Naive thymus-derived CD4-positive, alpha-beta T cell (primary cell): ENCODE measurements at regions not wholly inside any gene's neighbourhood (a gene's known extent, or its start where the extent isn't known, plus 50 kb on each side); places are given as distances from the start of the nearest gene placed in this dataset.
A peak's percentile ranks its signal among the peaks of the same experiment; 100 is the strongest.

Experiments used
- ATAC-seq: fragments of 150-1000 bp; cut with Tn5 transposase; 2 replicates; pipeline ENCODE4 v1.10.0; 2021; ENCODE audit warnings: mild to moderate bottlenecking, moderate library complexity
- CTCF ChIA-PET: fragments of 350-600 bp; sonication (Branson Sonifier 250); formaldehyde crosslinking; loops from one replicate; lab custom pipeline; 2021; ENCODE audit warnings: antibody characterized with exemption; lab: Charles Lee
- POLR2A ChIA-PET: fragments of 350-600 bp; sonication (Branson Sonifier 250); formaldehyde crosslinking; loops from one replicate; lab custom pipeline; 2021; ENCODE audit warnings: antibody characterized with exemption, inconsistent platforms; lab: Charles Lee
- DNase-seq, 9 donors: peaks; one replicate each; pipeline versions ENCODE4 v3.0.0 to v3.0.0-alpha.2; 2020 to 2022; ENCODE audit warnings: mixed read lengths in 1 of 9
- H3K27ac ChIP-seq: one replicate; pipeline ENCODE4 v1.7.0; 2013; ENCODE audit warnings: mild to moderate bottlenecking, low read depth, low read length, moderate library complexity
- H3K27me3 ChIP-seq, 2 donors: one replicate each; pipeline ENCODE4 v1.7.0; 2013; ENCODE audit warnings: low read length in 2 of 2, mild to moderate bottlenecking in 2 of 2, moderate library complexity in 2 of 2; ENCODE audit not compliant: control insufficient read depth in 2 of 2, insufficient read depth in 2 of 2
- H3K36me3 ChIP-seq, 3 experiments: 1 replicate in 2 of 3; 2 replicates in 1 of 3; pipeline ENCODE4 v1.7.0; 2013; ENCODE audit warnings: low read length in 3 of 3, mild to moderate bottlenecking in 3 of 3, moderate library complexity in 1 of 3; ENCODE audit not compliant: insufficient read depth in 3 of 3, control insufficient read depth in 2 of 3
- H3K4me1 ChIP-seq, 2 donors: one replicate each; pipeline ENCODE4 v1.7.0; 2013; ENCODE audit warnings: low read length in 2 of 2, mild to moderate bottlenecking in 2 of 2, moderate library complexity in 1 of 2; ENCODE audit not compliant: control insufficient read depth in 2 of 2, insufficient read depth in 2 of 2
- H3K4me3 ChIP-seq: 2 replicates; pipeline ENCODE4 v1.7.0; 2013; ENCODE audit warnings: mild to moderate bottlenecking, low read length
- H3K9me3 ChIP-seq, 3 experiments: 1 replicate in 2 of 3; 2 replicates in 1 of 3; pipeline ENCODE4 v1.7.0; 2013; ENCODE audit warnings: low read length in 3 of 3; ENCODE audit not compliant: control insufficient read depth in 2 of 3
- H3K27ac Mint-ChIP-seq, 9 donors: one replicate each; pipeline ENCODE4 v1.8.0; 2020 to 2022; ENCODE audit warnings: mixed read lengths in 9 of 9, mild to moderate bottlenecking in 8 of 9, moderate library complexity in 5 of 9, inconsistent platforms in 2 of 9
- H3K27me3 Mint-ChIP-seq, 5 donors: one replicate each; pipeline ENCODE4 v1.8.0; 2021 to 2022; ENCODE audit warnings: mixed read lengths in 5 of 5, mild to moderate bottlenecking in 1 of 5
- H3K36me3 Mint-ChIP-seq, 5 donors: one replicate each; pipeline ENCODE4 v1.8.0; 2020 to 2022; ENCODE audit warnings: mixed read lengths in 5 of 5, mild to moderate bottlenecking in 3 of 5, inconsistent platforms in 1 of 5
- H3K4me1 Mint-ChIP-seq, 7 donors: one replicate each; pipeline ENCODE4 v1.8.0; 2020 to 2022; ENCODE audit warnings: mixed read lengths in 7 of 7, mild to moderate bottlenecking in 3 of 7, inconsistent platforms in 1 of 7
- H3K4me3 Mint-ChIP-seq, 10 donors: one replicate each; pipeline ENCODE4 v1.8.0; 2020 to 2022; ENCODE audit warnings: mild to moderate bottlenecking in 10 of 10, mixed read lengths in 10 of 10, moderate library complexity in 6 of 10, inconsistent platforms in 2 of 10
- H3K9me3 Mint-ChIP-seq, 11 donors: one replicate each; pipeline ENCODE4 v1.8.0; 2020 to 2022; ENCODE audit warnings: mixed read lengths in 11 of 11, mild to moderate bottlenecking in 4 of 11, inconsistent platforms in 1 of 11, moderate library complexity in 1 of 11
- intact Hi-C, 2 donors: fragments of 100-400 bp; cut with micrococcal nuclease; formaldehyde crosslinking; loops; one replicate each; pipeline ENCODE4 v1.15.1; 2023

DNA sequence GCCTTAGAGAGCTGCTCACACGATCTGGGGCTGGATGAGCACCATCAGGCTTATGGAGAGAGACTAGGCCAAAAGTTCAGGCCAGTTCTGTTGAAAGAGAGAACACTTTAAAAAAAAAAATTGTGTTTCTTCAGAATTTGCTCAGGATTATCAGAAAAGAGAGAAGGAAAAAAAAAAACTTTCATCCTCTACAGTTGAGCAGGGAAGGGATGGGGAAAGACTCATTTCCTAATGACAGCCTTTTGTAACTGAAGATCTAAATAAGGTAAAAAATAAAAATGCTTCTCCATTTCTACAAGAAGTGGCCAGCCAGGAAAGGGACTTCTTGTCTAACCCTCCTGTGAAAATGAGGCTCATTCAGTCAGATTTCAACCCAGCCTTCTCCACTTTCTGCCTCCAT, 134.8 kb downstream of the LY86 start:
- H3K27ac ChIP-seq = no peak overlapping the region
- Mint-ChIP-seq H3K9me3 (no peaks in the 10 kb centered on the region), H3K4me1 (peaks cover 6 to 34% (median 12%) of the 10 kb centered on the region in 7 donors), H3K4me3 (no peak overlapping the region), H3K36me3 (peaks cover 0 to under 1% (median 0%) of the 10 kb centered on the region in 5 donors), H3K27ac (peak overlapping the region in 3 of 9 donors; percentile 42 to 60 (median 52)), H3K27me3 (peaks cover 0 to 42% (median 0%) of the 10 kb centered on the region in 5 donors)
- peaks cover 0 to 5% of the 10 kb centered on the region in 2 donors for H3K4me1 ChIP-seq
- no peak for ATAC-seq
- H3K27me3 ChIP-seq = no peaks in the 10 kb centered on the region
- ChIA-PET CTCF (interaction anchor here (0.9 to 2.7 kb wide), 8 partner anchors 11 to 892 kb away, joined by 3 to 26 read pairs (median 8); no protein-coding TSS in a partner anchor), POLR2A (interaction anchor here (0.6 to 0.8 kb wide), 2 partner anchors 515 to 880 kb away, joined by 3 read pairs; no protein-coding TSS in a partner anchor)
- no peaks in the 10 kb centered on the region for H3K36me3 ChIP-seq
- H3K9me3 ChIP-seq = no peaks in the 10 kb centered on the region
- H3K4me3 ChIP-seq = no peak overlapping the region
- DNase-seq = no peak
- intact Hi-C loops = loop anchor here (5.0 kb wide), 2 partner anchors 46 to 1499 kb away; no protein-coding TSS in a partner anchor

DNA sequence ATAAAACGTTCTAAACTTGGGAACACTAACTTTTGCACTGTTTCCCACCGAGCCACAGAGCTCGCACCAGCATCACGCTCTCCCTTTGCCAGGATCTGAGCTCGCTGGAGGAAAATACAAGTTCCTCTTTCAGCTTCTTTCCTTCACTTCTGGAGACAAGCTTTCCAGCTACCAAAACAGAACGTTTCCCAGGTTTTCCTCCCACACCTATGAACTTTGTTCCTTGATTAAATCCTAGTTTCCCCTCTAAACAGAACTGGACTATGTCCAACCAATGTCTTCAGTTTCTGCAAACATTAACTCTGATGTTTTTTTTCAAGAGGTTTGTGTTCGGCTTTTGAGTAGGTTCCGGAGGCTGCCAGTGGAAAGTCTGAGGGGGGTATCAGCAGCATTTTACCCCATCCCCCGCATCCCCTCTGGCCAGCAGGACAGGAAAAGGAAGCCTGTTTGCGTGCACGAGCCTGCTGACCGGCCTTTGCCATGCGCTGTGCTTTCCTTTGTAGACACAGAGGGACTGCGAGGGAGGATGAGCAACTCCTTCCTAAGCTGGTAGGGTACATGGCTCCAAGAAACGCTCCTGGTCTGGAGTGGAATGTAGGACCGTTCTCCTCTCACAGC, 135.5 kb downstream of the LY86 start:
- peaks cover 0 to 5% of the 10 kb centered on the region in 2 donors for H3K4me1 ChIP-seq
- CTCF ChIA-PET = interaction anchor here (0.6 to 2.7 kb wide), 15 partner anchors 12 to 1665 kb away, joined by 3 to 26 read pairs (median 5); no protein-coding TSS in a partner anchor
- H3K27ac ChIP-seq = no peak overlapping the region
- Mint-ChIP-seq H3K9me3 (no peaks in the 10 kb centered on the region), H3K36me3 (peaks cover 0 to 2% (median 0%) of the 10 kb centered on the region in 5 donors), H3K4me3 (peak overlapping the region in 7 of 10 donors; percentile 77 to 89 (median 83)), H3K4me1 (peaks cover 6 to 30% (median 12%) of the 10 kb centered on the region in 7 donors), H3K27me3 (peaks cover 0 to 40% (median 0%) of the 10 kb centered on the region in 5 donors), H3K27ac (peak overlapping the region in 8 of 9 donors; percentile 47 to 84 (median 68))
- POLR2A ChIA-PET = interaction anchor here (0.6 to 0.9 kb wide), 5 partner anchors 110 to 879 kb away, joined by 3 read pairs; no protein-coding TSS in a partner anchor
- intact Hi-C loops = loop anchor here (1.0 to 5.0 kb wide), 11 partner anchors 27 to 1498 kb away; partner anchors contain the start of genes CAGE1 (in 1 of the 2), RIOK1 (in 1 of the 2) and RREB1 (in 1 of the 2)
- peak; percentile 31 for ATAC-seq
- H3K27me3 ChIP-seq = no peaks in the 10 kb centered on the region
- no peaks in the 10 kb centered on the region for H3K9me3 ChIP-seq
- H3K36me3 ChIP-seq = no peaks in the 10 kb centered on the region
- no peak overlapping the region for H3K4me3 ChIP-seq
- DNase-seq = no peak

DNA sequence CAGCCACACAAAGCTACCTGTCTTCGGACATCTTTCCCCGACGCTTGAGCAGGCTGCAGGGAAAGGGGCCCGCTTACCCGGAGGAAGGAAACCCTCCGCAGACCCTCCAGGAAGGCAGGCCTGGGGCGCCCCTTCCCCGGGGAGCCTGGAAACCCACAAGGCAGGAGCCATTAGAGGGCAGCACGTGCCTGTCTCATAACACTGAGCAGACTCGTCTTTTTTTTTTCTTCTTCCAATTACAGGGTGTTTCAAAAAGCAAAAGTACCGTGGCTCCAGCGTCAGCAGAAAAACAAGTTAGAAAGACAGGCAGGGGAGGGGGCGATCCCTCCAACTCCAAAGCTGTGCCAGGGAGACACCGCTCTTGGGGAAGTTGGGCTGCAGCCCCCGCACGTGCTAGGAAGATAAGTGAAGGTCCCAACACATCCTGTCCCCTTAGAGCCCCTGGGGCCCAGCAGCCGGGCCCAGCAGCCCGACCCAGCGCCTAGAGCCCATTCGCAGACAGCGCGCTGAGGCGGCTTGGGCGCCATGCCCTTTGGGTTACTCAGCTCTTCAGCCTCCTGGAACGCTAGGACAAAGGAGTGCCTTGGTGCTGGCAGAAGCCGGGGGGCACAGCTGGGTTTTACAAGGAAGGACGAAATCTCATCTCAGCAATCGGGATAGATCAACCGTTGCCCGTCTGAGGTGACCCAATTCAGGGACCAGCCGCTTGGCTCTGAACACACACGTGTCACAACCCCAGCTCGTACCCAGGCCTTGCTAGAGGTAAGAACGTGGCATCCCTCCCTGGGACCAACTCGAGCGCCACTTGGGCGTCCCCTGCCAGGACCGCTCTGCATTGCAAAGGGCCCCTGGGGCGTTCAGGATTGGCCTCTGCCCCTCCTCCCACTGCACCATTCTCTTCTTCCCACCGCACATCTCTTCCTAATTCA, 136.3 kb downstream of the LY86 start:
- Mint-ChIP-seq H3K4me1 (peaks cover 6 to 28% (median 12%) of the 10 kb centered on the region in 7 donors), H3K27me3 (peaks cover 0 to 43% (median 0%) of the 10 kb centered on the region in 5 donors), H3K27ac (peak overlapping the region; percentile 47 to 84 (median 74)), H3K9me3 (no peaks in the 10 kb centered on the region), H3K4me3 (peak overlapping the region; percentile 67 to 89 (median 81)), H3K36me3 (peaks cover 0 to 2% (median 0%) of the 10 kb centered on the region in 5 donors)
- H3K27me3 ChIP-seq = no peaks in the 10 kb centered on the region
- intact Hi-C loops = loop anchor here (1.0 to 5.0 kb wide), 11 partner anchors 26 to 1497 kb away; partner anchors contain the start of genes CAGE1 (in 1 of the 2), RIOK1 (in 1 of the 2) and RREB1 (in 1 of the 2)
- peak; percentile 82 for ATAC-seq
- CTCF ChIA-PET = interaction anchor here (0.6 to 2.7 kb wide), 18 partner anchors 13 to 1666 kb away, joined by 3 to 26 read pairs (median 4); no protein-coding TSS in a partner anchor
- peaks cover 0 to 5% of the 10 kb centered on the region in 2 donors for H3K4me1 ChIP-seq
- H3K36me3 ChIP-seq = no peaks in the 10 kb centered on the region
- H3K9me3 ChIP-seq = no peaks in the 10 kb centered on the region
- peak overlapping the region; percentile 44 for H3K4me3 ChIP-seq
- H3K27ac ChIP-seq = no peak overlapping the region
- POLR2A ChIA-PET = interaction anchor here (0.6 to 0.9 kb wide), 2 partner anchors 111 to 247 kb away, joined by 3 read pairs; no protein-coding TSS in a partner anchor
- DNase-seq = peak; percentile 33 to 74 (median 62)

DNA sequence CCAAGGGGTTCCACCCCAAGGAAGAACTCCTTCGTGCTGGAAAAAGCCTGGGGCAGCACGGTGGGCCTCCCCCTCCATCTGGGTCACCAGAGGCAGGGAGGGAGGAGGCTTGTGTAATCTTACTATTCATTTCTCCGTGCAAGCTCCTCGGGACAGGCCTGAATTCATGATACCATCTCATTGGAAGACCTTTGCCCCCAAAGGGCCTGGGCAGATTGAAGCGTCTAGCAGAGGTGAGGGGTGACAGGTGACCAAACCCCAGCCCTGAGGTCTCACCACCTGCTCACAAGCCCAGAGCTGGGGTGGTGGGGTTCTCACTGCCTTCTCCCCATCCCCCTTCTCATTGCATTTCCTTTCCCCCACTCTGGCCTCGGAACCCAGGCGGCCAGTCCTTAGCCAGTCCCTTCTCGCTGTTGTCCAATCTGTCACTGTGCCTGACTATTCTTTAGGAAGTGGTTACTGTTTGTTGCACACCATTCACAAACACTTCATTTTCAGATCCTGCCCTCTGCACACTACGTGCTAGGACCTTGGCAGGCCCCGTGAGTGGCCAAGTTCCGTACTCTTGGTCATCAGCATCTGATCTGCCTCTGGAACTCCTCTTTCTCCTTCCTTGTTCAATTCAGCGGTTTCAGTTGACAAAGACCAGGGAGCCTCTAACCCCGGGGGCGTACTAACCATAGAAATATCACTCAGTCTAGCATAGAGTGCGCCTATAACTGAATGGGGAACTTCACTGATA, 137.1 kb downstream of the LY86 start:
- no peaks in the 10 kb centered on the region for H3K36me3 ChIP-seq
- peaks cover 0 to 40% (median 0%) of the 10 kb centered on the region in 5 donors for H3K27me3 Mint-ChIP-seq
- peak overlapping the region in 9 of 10 donors; percentile 0 to 89 (median 69) for H3K4me3 Mint-ChIP-seq
- no peaks in the 10 kb centered on the region for H3K9me3 ChIP-seq
- ATAC-seq = peak; percentile 58
- peak overlapping the region in 6 of 9 donors; percentile 35 to 83 (median 49) for H3K27ac Mint-ChIP-seq
- ChIA-PET POLR2A (interaction anchor here (0.9 kb wide), 1 partner anchor 519 kb away, joined by 3 read pairs; no protein-coding TSS in a partner anchor), CTCF (interaction anchor here (0.8 to 2.7 kb wide), 8 partner anchors 17 to 521 kb away, joined by 3 to 26 read pairs (median 4); no protein-coding TSS in a partner anchor)
- no peak overlapping the region for H3K27ac ChIP-seq
- peaks cover 0 to 2% (median 0%) of the 10 kb centered on the region in 5 donors for H3K36me3 Mint-ChIP-seq
- no peak for DNase-seq
- intact Hi-C loops = loop anchor here in 1 of 2 donors (2.0 kb wide), 3 partner anchors 25 to 381 kb away; partner anchors contain the start of gene RREB1
- no peaks in the 10 kb centered on the region for H3K27me3 ChIP-seq
- no peak overlapping the region for H3K4me3 ChIP-seq
- peaks cover 0 to 5% of the 10 kb centered on the region in 2 donors for H3K4me1 ChIP-seq
- no peaks in the 10 kb centered on the region for H3K9me3 Mint-ChIP-seq
- peaks cover 6 to 28% (median 12%) of the 10 kb centered on the region in 7 donors for H3K4me1 Mint-ChIP-seq

DNA sequence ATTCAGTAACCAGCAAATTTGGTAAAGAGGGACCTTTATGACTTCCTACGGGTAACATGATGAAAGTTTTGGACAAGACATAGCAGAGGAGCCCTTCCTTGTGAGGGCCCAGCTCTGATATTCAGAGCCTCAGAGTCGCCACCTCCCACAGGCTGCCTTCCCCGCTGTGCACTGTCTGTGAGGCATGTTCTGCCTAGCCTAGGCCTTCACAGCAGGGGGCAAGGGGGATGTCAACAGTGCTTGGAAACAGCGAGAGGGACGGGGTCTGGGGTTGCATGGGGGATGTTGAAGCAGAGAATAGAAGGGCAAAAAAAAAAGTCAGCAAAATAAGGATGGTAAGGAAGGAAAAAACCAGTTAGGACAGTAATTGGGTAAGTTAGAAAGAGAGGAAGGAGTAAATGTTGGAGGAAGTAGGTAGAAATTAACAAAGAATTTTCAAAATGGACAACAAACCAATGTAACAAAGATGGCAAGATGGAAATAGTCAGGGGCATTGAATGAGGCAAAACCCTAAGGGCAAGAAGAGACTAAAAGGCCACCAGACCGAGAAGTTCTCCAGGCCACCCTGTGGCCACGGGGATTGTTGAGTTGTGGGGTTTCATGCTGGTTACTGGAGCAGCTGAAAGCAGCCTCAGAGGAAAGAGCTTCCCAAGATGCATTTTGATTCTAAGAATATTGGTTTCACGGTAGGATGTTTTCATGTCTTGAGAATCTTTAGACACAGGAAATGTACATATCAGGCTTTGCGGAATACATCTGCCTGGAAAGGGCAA, 139.8 kb downstream of the LY86 start:
- no peaks in the 10 kb centered on the region for H3K27me3 ChIP-seq
- Mint-ChIP-seq H3K9me3 (no peaks in the 10 kb centered on the region), H3K27ac (peak overlapping the region in 2 of 9 donors; percentile 2 to 37), H3K4me3 (no peak overlapping the region), H3K27me3 (peaks cover 0 to 40% (median 5%) of the 10 kb centered on the region in 5 donors), H3K4me1 (peaks cover 6 to 18% (median 11%) of the 10 kb centered on the region in 7 donors), H3K36me3 (peaks cover 0 to 2% (median 0%) of the 10 kb centered on the region in 5 donors)
- intact Hi-C loops = no loop called here
- no peak for ATAC-seq
- H3K36me3 ChIP-seq = no peaks in the 10 kb centered on the region
- POLR2A ChIA-PET = interaction anchor here (0.6 kb wide), 1 partner anchor 338 kb away, joined by 3 read pairs; no protein-coding TSS in a partner anchor
- H3K4me3 ChIP-seq = no peak overlapping the region
- no peak for DNase-seq
- CTCF ChIA-PET = interaction anchor here (0.7 to 1.8 kb wide), 2 partner anchors 47 to 515 kb away, joined by 3 to 5 read pairs; no protein-coding TSS in a partner anchor
- no peaks in the 10 kb centered on the region for H3K9me3 ChIP-seq
- H3K4me1 ChIP-seq = peaks cover 0 to 5% of the 10 kb centered on the region in 2 donors
- H3K27ac ChIP-seq = no peak overlapping the region
